Heart right ventricle (tissue), 16 donors: ENCODE measurements at regions not wholly inside any gene's neighbourhood (a gene's known extent, or its start where the extent isn't known, plus 50 kb on each side); places are given as distances from the start of the nearest gene placed in this dataset.

Experiments
- ATAC-seq, 8 donors: fragments of 200-7000 bp; cut with Tn5 transposase; one replicate each; pipeline ENCODE4 v1.9.1; 2020; ENCODE audit warnings: mild to moderate bottlenecking in 8 of 8, moderate library complexity in 8 of 8, moderate number of reproducible peaks in 1 of 8
- DNase-seq, 2 donors: peaks; one replicate each; pipeline ENCODE4 v3.0.0-alpha.2; 2020
- H3K27ac ChIP-seq, 10 donors: fragments of 200-600 bp; sonication (generic) in 2 of 10; one replicate each; pipeline versions ENCODE4 v1.5.0 to v1.8.0; 2020 to 2022; ENCODE audit warnings: mild to moderate bottlenecking in 3 of 10
- H3K27me3 ChIP-seq, 7 donors: fragments of 200-600 bp; one replicate each; pipeline ENCODE4 v1.8.0; 2021 to 2022; ENCODE audit warnings: mild to moderate bottlenecking in 2 of 7
- H3K36me3 ChIP-seq, 9 donors: fragments of 200-600 bp; sonication (generic) in 1 of 9; one replicate each; pipeline versions ENCODE4 v1.5.0 to v1.8.0; 2020 to 2022; ENCODE audit warnings: mild to moderate bottlenecking in 2 of 9
- H3K4me1 ChIP-seq, 9 donors: fragments of 200-600 bp; sonication (generic) in 1 of 9; one replicate each; pipeline versions ENCODE4 v1.5.0 to v1.8.0; 2020 to 2022; ENCODE audit warnings: mild to moderate bottlenecking in 4 of 9
- H3K4me3 ChIP-seq, 10 donors: fragments of 200-600 bp; sonication (generic) in 2 of 10; one replicate each; pipeline versions ENCODE4 v1.5.0 to v1.8.0; 2020 to 2022; ENCODE audit warnings: mild to moderate bottlenecking in 7 of 10, moderate library complexity in 2 of 10
- H3K9me3 ChIP-seq, 11 donors: fragments of 200-600 bp in 10 of 11; sonication (generic) in 2 of 11; one replicate each; pipeline versions ENCODE4 v1.5.0 to v1.8.0; 2013 to 2022; ENCODE audit warnings: mild to moderate bottlenecking in 2 of 11, control low read depth in 1 of 11, moderate library complexity in 1 of 11
- CTCF ChIP-seq, 9 donors: fragments of 200-600 bp; sonication (generic) in 2 of 9; IDR thresholded peaks; one replicate each; pipeline versions ENCODE4 v1.5.0 to v1.8.0; 2021 to 2022; ENCODE audit warnings: antibody characterized with exemption in 9 of 9, mild to moderate bottlenecking in 5 of 9, moderate library complexity in 1 of 9
- WGBS, 2 donors: extraction: QIAGEN DNeasy Blood & Tissue Kit; methylation state at CpG; one replicate each; pipeline ENCODE4 v1.1.7; 2013; ENCODE audit warnings: inconsistent platforms in 1 of 2; 5-methylcytosine and 5-hydroxymethylcytosine counted together
- intact Hi-C, 10 donors: fragments of 100-400 bp; cut with DNase I; formaldehyde crosslinking; loops; one replicate each; pipeline versions ENCODE4 v1.11.1 to v1.14.2; 2022
- donor health status: Arrhythmogenic right ventricular cardiomyopathy.
- donor health status: ischemic (EF 13 %, LVEDD 7.1; RV severe dilation, severe dysfunction).
- donor health status: healthy with polysubstance abuse.
- donor health status: DM: no; HTN: yes; CAD: no.
- donor health status: DM: no; HTN: no; CAD: no.
- donor health status: ischemic (EF 25% LVEDD 6.9; RV normal size, moderate dysfunction).
- donor health status: ischemic (EF 25% LVEDD 5.7; RV mildly dilated, moderate dysfunction).
- donor health status: healthy.
- donor health status: DM: yes; HTN: yes; CAD: no.
- donor health status: Ischemic cardiomyopathy.
- donor health status: ischemic (EF 35%, LVEDD 5.7; RV mildly dilated, moderate dysfunction).
- donor health status: nonischemic (EF 11% LVEDD 7.7; RV severe dilation, severe dysfunction).
- donor health status: DM: yes; HTN: yes; CAD: no.
- donor health status: PGD.
- donor health status: ischemic (EF 29% LVEDD 5.4; RV normal size, mild dysfunction).
- donor health status: nonischemic (EF 23%, LVEDD 6.1; RV moderate dilation, normal function).

- H3K4me1 ChIP-seq: no peaks in the 10 kb centered on the region
- H3K27me3 ChIP-seq: no peaks in the 10 kb centered on the region
- no peaks in the 10 kb centered on the region for H3K36me3 ChIP-seq
- no peak for TF ChIP-seq CTCF (IDR thresholded peaks at IDR 0.05)
- no peak for ATAC-seq
- no peak overlapping the region for H3K4me3 ChIP-seq
- no peaks in the 10 kb centered on the region for H3K9me3 ChIP-seq
- 92 to 96% methylated on average over 3 of the region's 3 CpGs for WGBS, 2 donors
- intact Hi-C loops: no loop called here
- no peak for DNase-seq
- no peak overlapping the region for H3K27ac ChIP-seq
These were observed 331.4 kb upstream of the AZI2 start for GRCh38 chr3:28680050-28680449.

- Histone ChIP-seq H3K4me3 (no peak overlapping the region), H3K9me3 (no peaks in the 10 kb centered on the region), H3K36me3 (no peaks in the 10 kb centered on the region), H3K27ac (no peak overlapping the region), H3K4me1 (no peaks in the 10 kb centered on the region), H3K27me3 (no peaks in the 10 kb centered on the region)
- 77 to 84% methylated on average over 1 of the region's 1 CpG for WGBS, 2 donors
- TF ChIP-seq CTCF (IDR thresholded peaks at IDR 0.05): no peak
- ATAC-seq (no peak), DNase-seq (no peak)
- intact Hi-C loops: no loop called here
These were observed 333.5 kb upstream of the AZI2 start for GRCh38 chr3:28682121-28682520.

- ATAC-seq (no peak), DNase-seq (no peak)
- intact Hi-C loops: no loop called here
- Histone ChIP-seq H3K4me1 (no peaks in the 10 kb centered on the region), H3K27ac (no peak overlapping the region), H3K36me3 (no peaks in the 10 kb centered on the region), H3K4me3 (no peak overlapping the region), H3K27me3 (no peaks in the 10 kb centered on the region), H3K9me3 (no peaks in the 10 kb centered on the region)
- WGBS, 2 donors: 89 to 90% methylated on average over 2 of the region's 2 CpGs
- no peak for TF ChIP-seq CTCF (IDR thresholded peaks at IDR 0.05)
These were observed 341.6 kb upstream of the AZI2 start for GRCh38 chr3:28690176-28690575.

- Histone ChIP-seq H3K36me3 (no peaks in the 10 kb centered on the region), H3K9me3 (no peaks in the 10 kb centered on the region), H3K4me3 (no peak overlapping the region), H3K27ac (no peak overlapping the region), H3K4me1 (no peaks in the 10 kb centered on the region), H3K27me3 (no peaks in the 10 kb centered on the region)
- no peak for ATAC-seq
- no peak for TF ChIP-seq CTCF (IDR thresholded peaks at IDR 0.05)
- DNase-seq: no peak
- intact Hi-C loops: no loop called here
- 35 to 50% methylated on average over 2 of the region's 2 CpGs for WGBS, 2 donors
These were observed 350.1 kb upstream of the AZI2 start for GRCh38 chr3:28698706-28699105.

- Histone ChIP-seq H3K27ac (no peak overlapping the region), H3K36me3 (no peaks in the 10 kb centered on the region), H3K9me3 (no peaks in the 10 kb centered on the region), H3K4me3 (no peak overlapping the region), H3K4me1 (no peaks in the 10 kb centered on the region), H3K27me3 (no peaks in the 10 kb centered on the region)
- no peak for DNase-seq
- TF ChIP-seq CTCF (IDR thresholded peaks at IDR 0.05): no peak
- intact Hi-C loops: no loop called here
- no peak for ATAC-seq
- WGBS, 2 donors: 84 to 90% methylated on average over 2 of the region's 2 CpGs
These were observed 350.7 kb upstream of the AZI2 start for GRCh38 chr3:28699283-28699682.
